Fibroblast of lung (primary cell): ENCODE measurements at regions not wholly inside any gene's neighbourhood (a gene's known extent, or its start where the extent isn't known, plus 50 kb on each side); places are given as distances from the start of the nearest gene placed in this dataset.

Source experiments
- CTCF ChIP-seq, 2 donors: IDR thresholded peaks in 1 of 2; conservative IDR thresholded peaks in 1 of 2; 1 replicate in 1 of 2; 2 replicates in 1 of 2; pipeline ENCODE4 v1.5.1; 2011 to 2012; ENCODE audit warnings: low read length in 2 of 2, control low read depth in 1 of 2, inconsistent platforms in 1 of 2, low read depth in 1 of 2, mild to moderate bottlenecking in 1 of 2
- EZH2 ChIP-seq: IDR thresholded peaks from 2 replicates; pipeline ENCODE4 v1.5.1; 2012; ENCODE audit warnings: low read length, control low read depth, mild to moderate bottlenecking; ENCODE audit errors: missing control alignments

GRCh38 chr5:96245140-96246091 is 187.6 kb downstream of the PCSK1 start:
- TF ChIP-seq CTCF (conservative IDR thresholded peaks at IDR 0.05 in 1 of 2, IDR thresholded peaks at IDR 0.05 in 1 of 2; ENCODE audit: low read depth in 1 of 2, low read length in 2 of 2) (no peak), EZH2 (no peak)
